Liver (tissue), 3 donors: ENCODE measurements at regions not wholly inside any gene's neighbourhood (a gene's known extent, or its start where the extent isn't known, plus 50 kb on each side); places are given as distances from the start of the nearest gene placed in this dataset.

Experiments used
- EGR1 ChIP-seq, 2 donors: IDR thresholded peaks; 2 replicates each; pipeline ENCODE4 v1.6.1; 2016 to 2018; ENCODE audit warnings: antibody characterized with exemption in 2 of 2, low read depth in 2 of 2
- GABPA ChIP-seq, 2 donors: IDR thresholded peaks in 1 of 2; conservative IDR thresholded peaks in 1 of 2; 2 replicates each; pipeline ENCODE4 v1.6.1; 2016; ENCODE audit warnings: antibody characterized with exemption in 2 of 2, mild to moderate bottlenecking in 1 of 2, moderate library complexity in 1 of 2
- HNF4G ChIP-seq: IDR thresholded peaks from 2 replicates; pipeline ENCODE4 v1.6.1; 2016; ENCODE audit warnings: antibody characterized with exemption
- JUND ChIP-seq, 2 donors: IDR thresholded peaks; 2 replicates each; pipeline ENCODE4 v1.6.1; 2016; ENCODE audit warnings: antibody characterized with exemption in 2 of 2
- NR2F2 ChIP-seq: IDR thresholded peaks from 2 replicates; pipeline ENCODE4 v1.6.1; 2016; ENCODE audit warnings: antibody characterized with exemption
- RXRA ChIP-seq, 2 donors: IDR thresholded peaks; 2 replicates each; pipeline ENCODE4 v1.6.1; 2017 to 2018; ENCODE audit warnings: antibody characterized with exemption in 2 of 2, mild to moderate bottlenecking in 1 of 2
- SP1 ChIP-seq: IDR thresholded peaks from 2 replicates; pipeline ENCODE4 v1.6.1; 2018; ENCODE audit warnings: antibody characterized with exemption, mild to moderate bottlenecking
- YY1 ChIP-seq: IDR thresholded peaks from 2 replicates; pipeline ENCODE4 v1.6.1; 2016; ENCODE audit warnings: antibody characterized with exemption, mild to moderate bottlenecking
- TF ChIP-seq, protein P1 (sequence below): fragments of 150-350 bp; IDR thresholded peaks from 2 replicates; pipeline ENCODE4 v1.5.1; 2017; ENCODE audit warnings: improper control_type of control experiment, low read depth, low read length; ENCODE audit not compliant: missing input control
- TF ChIP-seq, protein P2 (sequence below): IDR thresholded peaks from 2 replicates; pipeline ENCODE4 v1.6.1; 2016; ENCODE audit warnings: antibody characterized with exemption, mild to moderate bottlenecking
- donor health status: healthy.
- donor health status: healthy.

DNA sequence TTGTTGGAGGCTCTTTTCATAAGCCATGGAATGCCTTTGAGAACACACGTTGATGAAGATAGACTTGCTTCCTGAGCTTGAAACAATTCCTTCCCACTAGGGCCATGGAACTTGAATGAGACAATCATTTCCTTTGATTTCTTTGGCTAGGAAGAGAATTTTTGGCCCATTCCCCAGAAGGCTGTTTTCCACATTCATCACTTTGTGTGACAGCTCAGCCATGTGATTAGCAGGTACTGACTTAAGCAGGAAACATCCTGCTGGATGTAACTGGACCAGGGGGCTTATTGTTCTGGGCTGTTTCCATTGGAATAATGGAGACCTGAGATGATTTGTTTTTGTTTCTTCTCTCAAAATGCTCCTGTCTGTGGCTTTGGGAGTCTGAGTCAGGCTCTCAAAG, 469.8 kb upstream of the SEL1L start:
- TF ChIP-seq, protein P1, sequence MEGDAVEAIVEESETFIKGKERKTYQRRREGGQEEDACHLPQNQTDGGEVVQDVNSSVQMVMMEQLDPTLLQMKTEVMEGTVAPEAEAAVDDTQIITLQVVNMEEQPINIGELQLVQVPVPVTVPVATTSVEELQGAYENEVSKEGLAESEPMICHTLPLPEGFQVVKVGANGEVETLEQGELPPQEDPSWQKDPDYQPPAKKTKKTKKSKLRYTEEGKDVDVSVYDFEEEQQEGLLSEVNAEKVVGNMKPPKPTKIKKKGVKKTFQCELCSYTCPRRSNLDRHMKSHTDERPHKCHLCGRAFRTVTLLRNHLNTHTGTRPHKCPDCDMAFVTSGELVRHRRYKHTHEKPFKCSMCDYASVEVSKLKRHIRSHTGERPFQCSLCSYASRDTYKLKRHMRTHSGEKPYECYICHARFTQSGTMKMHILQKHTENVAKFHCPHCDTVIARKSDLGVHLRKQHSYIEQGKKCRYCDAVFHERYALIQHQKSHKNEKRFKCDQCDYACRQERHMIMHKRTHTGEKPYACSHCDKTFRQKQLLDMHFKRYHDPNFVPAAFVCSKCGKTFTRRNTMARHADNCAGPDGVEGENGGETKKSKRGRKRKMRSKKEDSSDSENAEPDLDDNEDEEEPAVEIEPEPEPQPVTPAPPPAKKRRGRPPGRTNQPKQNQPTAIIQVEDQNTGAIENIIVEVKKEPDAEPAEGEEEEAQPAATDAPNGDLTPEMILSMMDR = no peak
- TF ChIP-seq JUND (IDR thresholded peaks at IDR 0.05) (no peak), EGR1 (IDR thresholded peaks at IDR 0.05; ENCODE audit: low read depth in 2 of 2) (no peak), RXRA (IDR thresholded peaks at IDR 0.05) (no peak), HNF4G (no peak), SP1 (no peak), GABPA (IDR thresholded peaks at IDR 0.05 in 1 of 2, conservative IDR thresholded peaks at IDR 0.05 in 1 of 2) (no peak), NR2F2 (no peak), YY1 (no peak)
- TF ChIP-seq, protein P2, sequence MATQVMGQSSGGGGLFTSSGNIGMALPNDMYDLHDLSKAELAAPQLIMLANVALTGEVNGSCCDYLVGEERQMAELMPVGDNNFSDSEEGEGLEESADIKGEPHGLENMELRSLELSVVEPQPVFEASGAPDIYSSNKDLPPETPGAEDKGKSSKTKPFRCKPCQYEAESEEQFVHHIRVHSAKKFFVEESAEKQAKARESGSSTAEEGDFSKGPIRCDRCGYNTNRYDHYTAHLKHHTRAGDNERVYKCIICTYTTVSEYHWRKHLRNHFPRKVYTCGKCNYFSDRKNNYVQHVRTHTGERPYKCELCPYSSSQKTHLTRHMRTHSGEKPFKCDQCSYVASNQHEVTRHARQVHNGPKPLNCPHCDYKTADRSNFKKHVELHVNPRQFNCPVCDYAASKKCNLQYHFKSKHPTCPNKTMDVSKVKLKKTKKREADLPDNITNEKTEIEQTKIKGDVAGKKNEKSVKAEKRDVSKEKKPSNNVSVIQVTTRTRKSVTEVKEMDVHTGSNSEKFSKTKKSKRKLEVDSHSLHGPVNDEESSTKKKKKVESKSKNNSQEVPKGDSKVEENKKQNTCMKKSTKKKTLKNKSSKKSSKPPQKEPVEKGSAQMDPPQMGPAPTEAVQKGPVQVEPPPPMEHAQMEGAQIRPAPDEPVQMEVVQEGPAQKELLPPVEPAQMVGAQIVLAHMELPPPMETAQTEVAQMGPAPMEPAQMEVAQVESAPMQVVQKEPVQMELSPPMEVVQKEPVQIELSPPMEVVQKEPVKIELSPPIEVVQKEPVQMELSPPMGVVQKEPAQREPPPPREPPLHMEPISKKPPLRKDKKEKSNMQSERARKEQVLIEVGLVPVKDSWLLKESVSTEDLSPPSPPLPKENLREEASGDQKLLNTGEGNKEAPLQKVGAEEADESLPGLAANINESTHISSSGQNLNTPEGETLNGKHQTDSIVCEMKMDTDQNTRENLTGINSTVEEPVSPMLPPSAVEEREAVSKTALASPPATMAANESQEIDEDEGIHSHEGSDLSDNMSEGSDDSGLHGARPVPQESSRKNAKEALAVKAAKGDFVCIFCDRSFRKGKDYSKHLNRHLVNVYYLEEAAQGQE = no peak
